NB4 (cell line): ENCODE measurements at regions not wholly inside any gene's neighbourhood (a gene's known extent, or its start where the extent isn't known, plus 50 kb on each side); places are given as distances from the start of the nearest gene placed in this dataset.

ENCODE experiments used
- CTCF ChIP-seq: IDR thresholded peaks from one replicate; pipeline ENCODE4 v1.5.1; 2012; ENCODE audit warnings: low read depth, low read length
- MAX ChIP-seq: IDR thresholded peaks from 2 replicates; pipeline ENCODE4 v1.6.1; 2011; ENCODE audit warnings: low read depth, low read length
- POLR2A ChIP-seq: IDR thresholded peaks from 2 replicates; pipeline ENCODE4 v1.6.1; 2011; ENCODE audit warnings: mild to moderate bottlenecking; ENCODE audit not compliant: insufficient read length; ENCODE audit errors: extremely low read depth

- TF ChIP-seq CTCF (no peak), POLR2A (no peak), MAX (no peak)
Observed at GRCh38 chr9:7704543-7704942, 95.0 kb downstream of the DMAC1 start.
